ENCODE measurements at regions not wholly inside any gene's neighbourhood (a gene's known extent, or its start where the extent isn't known, plus 50 kb on each side); places are given as distances from the start of the nearest gene placed in this dataset.

GRCh38 chr21:38151021-38151645, 105.7 kb upstream of the KCNJ15 start:
- DNase-seq (ENCODE audit: low read depth in 2 of 2) = no peak

- no peak for DNase-seq (ENCODE audit: low read depth in 2 of 2)
Observed at GRCh38 chr21:38156200-38156599, 100.6 kb upstream of the KCNJ15 start.

GRCh38 chr21:38159355-38159754, 97.4 kb upstream of the KCNJ15 start:
- peak in 1 of 2 donors; percentile 12 for DNase-seq (ENCODE audit: low read depth in 2 of 2)

- DNase-seq (ENCODE audit: low read depth in 2 of 2) = no peak
Observed at GRCh38 chr21:38165466-38166172, 91.2 kb upstream of the KCNJ15 start.

GRCh38 chr21:38166173-38166535, 90.6 kb upstream of the KCNJ15 start:
- no peak for DNase-seq (ENCODE audit: low read depth in 2 of 2)

GRCh38 chr21:38167345-38167744, 89.4 kb upstream of the KCNJ15 start:
- DNase-seq (ENCODE audit: low read depth in 2 of 2) = no peak

GRCh38 chr21:38170283-38170682, 86.5 kb upstream of the KCNJ15 start:
- no peak for DNase-seq (ENCODE audit: low read depth in 2 of 2)

- DNase-seq (ENCODE audit: low read depth in 2 of 2) = no peak
Observed at GRCh38 chr21:38170704-38171682, 85.8 kb upstream of the KCNJ15 start.

- no peak for DNase-seq (ENCODE audit: low read depth in 2 of 2)
Observed at GRCh38 chr21:38171723-38172344, 85.0 kb upstream of the KCNJ15 start.

GRCh38 chr21:38173276-38174035, 83.3 kb upstream of the KCNJ15 start:
- DNase-seq (ENCODE audit: low read depth in 2 of 2) = no peak

GRCh38 chr21:38175306-38175705, 81.5 kb upstream of the KCNJ15 start:
- DNase-seq (ENCODE audit: low read depth in 2 of 2) = no peak

GRCh38 chr21:38177919-38178652, 78.7 kb upstream of the KCNJ15 start:
- DNase-seq (ENCODE audit: low read depth in 2 of 2) = no peak

GRCh38 chr21:38178653-38179470, 77.9 kb upstream of the KCNJ15 start:
- no peak for DNase-seq (ENCODE audit: low read depth in 2 of 2)

GRCh38 chr21:38179511-38179910, 77.3 kb upstream of the KCNJ15 start:
- no peak for DNase-seq (ENCODE audit: low read depth in 2 of 2)

- no peak for DNase-seq (ENCODE audit: low read depth in 2 of 2)
Observed at GRCh38 chr21:38181096-38181495, 75.7 kb upstream of the KCNJ15 start.

GRCh38 chr21:38182370-38182985, 74.3 kb upstream of the KCNJ15 start:
- no peak for DNase-seq (ENCODE audit: low read depth in 2 of 2)

GRCh38 chr21:38183961-38184360, 72.8 kb upstream of the KCNJ15 start:
- no peak for DNase-seq (ENCODE audit: low read depth in 2 of 2)

GRCh38 chr21:38186661-38187270, 70.0 kb upstream of the KCNJ15 start:
- no peak for DNase-seq (ENCODE audit: low read depth in 2 of 2)

- no peak for DNase-seq (ENCODE audit: low read depth in 2 of 2)
Observed at GRCh38 chr21:38188037-38188436, 68.8 kb upstream of the KCNJ15 start.
